Activated CD4-positive, alpha-beta memory T cell treated with anti-CD3 and anti-CD28 coated beads, Interleukin-2, amount 10 ng/mL, durations not matched to agents 7 days and 5 days (primary cell): ENCODE measurements at regions not wholly inside any gene's neighbourhood (a gene's known extent, or its start where the extent isn't known, plus 50 kb on each side); places are given as distances from the start of the nearest gene placed in this dataset.
A peak's percentile ranks its signal among the peaks of the same experiment; 100 is the strongest.
"Not testable (repeated sequence)": the region's sequence is repeated elsewhere in the genome, so short reads cannot be mapped to it uniquely, and the experiment has no call there.

ENCODE experiments used
- CTCF ChIA-PET: fragments of 350-600 bp; sonication (Branson Sonifier 250); formaldehyde crosslinking; loops from one replicate; lab custom pipeline; 2021; ENCODE audit warnings: antibody characterized with exemption, inconsistent platforms; lab: Charles Lee
- POLR2A ChIA-PET: fragments of 350-600 bp; sonication (Branson Sonifier 250); formaldehyde crosslinking; loops from one replicate; lab custom pipeline; 2021; ENCODE audit warnings: antibody characterized with exemption; lab: Charles Lee
- DNase-seq: peaks from one replicate; pipeline ENCODE4 v3.0.0-alpha.2; 2020
- H3K27ac Mint-ChIP-seq: one replicate; pipeline ENCODE4 v1.8.0; 2021; ENCODE audit warnings: mild to moderate bottlenecking, mixed read lengths
- H3K27me3 Mint-ChIP-seq: one replicate; pipeline ENCODE4 v1.8.0; 2021; ENCODE audit warnings: mixed read lengths
- H3K36me3 Mint-ChIP-seq: one replicate; pipeline ENCODE4 v1.8.0; 2021; ENCODE audit warnings: low read depth, mixed read lengths
- H3K4me1 Mint-ChIP-seq: one replicate; pipeline ENCODE4 v1.8.0; 2021; ENCODE audit warnings: mixed read lengths
- H3K4me3 Mint-ChIP-seq: one replicate; pipeline ENCODE4 v1.8.0; 2021; ENCODE audit warnings: mild to moderate bottlenecking, mixed read lengths
- H3K9me3 Mint-ChIP-seq: one replicate; pipeline ENCODE4 v1.8.0; 2021; ENCODE audit warnings: mixed read lengths

- H3K27ac Mint-ChIP-seq, DNase-seq, H3K9me3 Mint-ChIP-seq, CTCF ChIA-PET, H3K4me3 Mint-ChIP-seq, H3K27me3 Mint-ChIP-seq, POLR2A ChIA-PET, H3K36me3 Mint-ChIP-seq: not testable (repeated sequence)
- peaks cover 19% of the 10 kb centered on the region for H3K4me1 Mint-ChIP-seq
Measured at GRCh38 chr2:9730523-9730922, 99.7 kb upstream of the YWHAQ start.

GRCh38 chr2:9732824-9733223 is 102.0 kb upstream of the YWHAQ start:
- CTCF ChIA-PET = interaction anchor here (0.6 kb wide), 1 partner anchor 50 kb away, joined by 5 read pairs; no protein-coding TSS in a partner anchor
- peaks cover 37% of the 10 kb centered on the region for H3K4me1 Mint-ChIP-seq

GRCh38 chr2:9734308-9734707 is 103.5 kb upstream of the YWHAQ start:
- Mint-ChIP-seq H3K4me1 (peaks cover 52% of the 10 kb centered on the region), H3K36me3 (peaks cover 9% of the 10 kb centered on the region), H3K27ac (no peak overlapping the region), H3K4me3 (no peak overlapping the region), H3K27me3 (peaks cover 4% of the 10 kb centered on the region), H3K9me3 (peaks cover 3% of the 10 kb centered on the region)
- ChIA-PET POLR2A (interaction anchor here (1.2 to 7.0 kb wide), 12 partner anchors 14 to 116 kb away, joined by 3 to 76 read pairs (median 8); partner anchors contain the start of gene YWHAQ), CTCF (interaction anchor here (0.9 to 2.4 kb wide), 3 partner anchors 36 to 65 kb away, joined by 3 to 16 read pairs (median 11); no protein-coding TSS in a partner anchor)
- DNase-seq = no peak

More at GRCh38 chr2:9732824-9733223, 102.0 kb upstream of the YWHAQ start:
- POLR2A ChIA-PET = interaction anchor here (0.9 to 1.5 kb wide), 3 partner anchors 20 to 40 kb away, joined by 3 to 4 read pairs (median 3); no protein-coding TSS in a partner anchor
- H3K9me3 Mint-ChIP-seq = peaks cover 3% of the 10 kb centered on the region
- H3K36me3 Mint-ChIP-seq = peaks cover 9% of the 10 kb centered on the region
- H3K27me3 Mint-ChIP-seq = peaks cover 4% of the 10 kb centered on the region
- DNase-seq = no peak
- H3K4me3 Mint-ChIP-seq = no peak overlapping the region
- no peak overlapping the region for H3K27ac Mint-ChIP-seq

- Mint-ChIP-seq H3K9me3 (peaks cover 3% of the 10 kb centered on the region), H3K27ac (peak overlapping the region; percentile 90), H3K4me1 (peaks cover 59% of the 10 kb centered on the region), H3K4me3 (no peak overlapping the region), H3K27me3 (peaks cover under 1% of the 10 kb centered on the region), H3K36me3 (peaks cover 9% of the 10 kb centered on the region)
- peak; percentile 76 for DNase-seq
- POLR2A ChIA-PET = interaction anchor here (0.7 to 7.0 kb wide), 26 partner anchors 8 to 294 kb away, joined by 3 to 76 read pairs (median 6); partner anchors contain the start of genes ADAM17, IAH1, TAF1B and YWHAQ
- CTCF ChIA-PET = interaction anchor here (0.7 to 2.4 kb wide), 8 partner anchors 23 to 80 kb away, joined by 3 to 16 read pairs (median 4); no protein-coding TSS in a partner anchor
Measured at GRCh38 chr2:9735335-9735734, 104.5 kb upstream of the YWHAQ start.

- ChIA-PET CTCF (interaction anchor here (0.7 to 2.4 kb wide), 8 partner anchors 17 to 106 kb away, joined by 3 to 16 read pairs (median 7); no protein-coding TSS in a partner anchor), POLR2A (interaction anchor here (0.7 to 7.0 kb wide), 25 partner anchors 8 to 293 kb away, joined by 3 to 76 read pairs (median 6); partner anchors contain the start of genes ADAM17, IAH1, TAF1B and YWHAQ)
- Mint-ChIP-seq H3K27me3 (no peaks in the 10 kb centered on the region), H3K4me3 (peak overlapping the region; percentile 36), H3K4me1 (peaks cover 64% of the 10 kb centered on the region), H3K9me3 (peaks cover 3% of the 10 kb centered on the region), H3K36me3 (peaks cover 9% of the 10 kb centered on the region), H3K27ac (peak overlapping the region; percentile 90)
- peak; percentile 33 for DNase-seq
Measured at GRCh38 chr2:9736021-9736420, 105.2 kb upstream of the YWHAQ start.

- Mint-ChIP-seq H3K9me3 (peaks cover 3% of the 10 kb centered on the region), H3K36me3 (peaks cover 12% of the 10 kb centered on the region), H3K4me1 (peaks cover 69% of the 10 kb centered on the region), H3K27me3 (no peaks in the 10 kb centered on the region), H3K27ac (peak overlapping the region; percentile 90), H3K4me3 (no peak overlapping the region)
- ChIA-PET POLR2A (interaction anchor here (0.9 to 7.0 kb wide), 13 partner anchors 11 to 182 kb away, joined by 3 to 76 read pairs (median 12); partner anchors contain the start of genes ADAM17 and YWHAQ), CTCF (interaction anchor here (0.6 to 1.5 kb wide), 2 partner anchors 15 to 120 kb away, joined by 3 to 10 read pairs; no protein-coding TSS in a partner anchor)
- no peak for DNase-seq
Measured at GRCh38 chr2:9737053-9737875, 106.0 kb upstream of the TAF1B start.

- POLR2A ChIA-PET = interaction anchor here (0.6 to 7.0 kb wide), 11 partner anchors 11 to 385 kb away, joined by 3 to 76 read pairs (median 4); partner anchors contain the start of genes ADAM17 and YWHAQ
- Mint-ChIP-seq H3K9me3 (peaks cover 3% of the 10 kb centered on the region), H3K27me3 (no peaks in the 10 kb centered on the region), H3K36me3 (peaks cover 9% of the 10 kb centered on the region), H3K4me3 (peak overlapping the region; percentile 72), H3K4me1 (peaks cover 66% of the 10 kb centered on the region), H3K27ac (peak overlapping the region; percentile 93)
- no peak for DNase-seq
- CTCF ChIA-PET = interaction anchor here (0.8 to 1.4 kb wide), 2 partner anchors 32 to 35 kb away, joined by 4 read pairs; no protein-coding TSS in a partner anchor
Measured at GRCh38 chr2:9738062-9738461, 105.2 kb upstream of the TAF1B start.

GRCh38 chr2:9738535-9739496 is 104.5 kb upstream of the TAF1B start:
- H3K27me3 Mint-ChIP-seq = peaks cover 2% of the 10 kb centered on the region
- peaks cover 3% of the 10 kb centered on the region for H3K9me3 Mint-ChIP-seq
- H3K36me3 Mint-ChIP-seq = peaks cover 9% of the 10 kb centered on the region
- no peak for DNase-seq
- peaks cover 64% of the 10 kb centered on the region for H3K4me1 Mint-ChIP-seq
- peak overlapping the region; percentile 72 for H3K4me3 Mint-ChIP-seq
- POLR2A ChIA-PET = interaction anchor here (0.6 to 7.0 kb wide), 12 partner anchors 11 to 384 kb away, joined by 3 to 76 read pairs (median 4); partner anchors contain the start of genes ADAM17 and YWHAQ
- CTCF ChIA-PET = interaction anchor here (0.7 to 1.4 kb wide), 3 partner anchors 31 to 105 kb away, joined by 3 to 4 read pairs (median 4); no protein-coding TSS in a partner anchor
- peak overlapping the region; percentile 93 for H3K27ac Mint-ChIP-seq

GRCh38 chr2:9739531-9739964 is 103.7 kb upstream of the TAF1B start:
- H3K27ac Mint-ChIP-seq = peak overlapping the region; percentile 93
- peaks cover 2% of the 10 kb centered on the region for H3K27me3 Mint-ChIP-seq
- H3K4me1 Mint-ChIP-seq = peaks cover 61% of the 10 kb centered on the region
- H3K36me3 Mint-ChIP-seq = peaks cover 6% of the 10 kb centered on the region
- DNase-seq = peak; percentile 77
- no peaks in the 10 kb centered on the region for H3K9me3 Mint-ChIP-seq
- ChIA-PET CTCF (no interaction called here), POLR2A (interaction anchor here (1.4 to 7.0 kb wide), 6 partner anchors 10 to 109 kb away, joined by 3 to 76 read pairs (median 12); partner anchors contain the start of gene YWHAQ)
- peak overlapping the region; percentile 72 for H3K4me3 Mint-ChIP-seq

GRCh38 chr2:9740382-9741073 is 102.7 kb upstream of the TAF1B start:
- Mint-ChIP-seq H3K9me3 (no peaks in the 10 kb centered on the region), H3K4me1 (peaks cover 52% of the 10 kb centered on the region), H3K27ac (peak overlapping the region; percentile 31), H3K36me3 (peaks cover 3% of the 10 kb centered on the region), H3K4me3 (no peak overlapping the region), H3K27me3 (peaks cover 2% of the 10 kb centered on the region)
- ChIA-PET CTCF (no interaction called here), POLR2A (interaction anchor here (0.9 to 7.0 kb wide), 7 partner anchors 9 to 110 kb away, joined by 3 to 76 read pairs (median 4); partner anchors contain the start of gene YWHAQ)
- DNase-seq = no peak

- H3K27ac Mint-ChIP-seq = no peak overlapping the region
- ChIA-PET CTCF (no interaction called here), POLR2A (interaction anchor here (1.2 to 7.0 kb wide), 6 partner anchors 8 to 111 kb away, joined by 3 to 76 read pairs (median 12); partner anchors contain the start of gene YWHAQ)
- H3K4me1 Mint-ChIP-seq = peaks cover 46% of the 10 kb centered on the region
- no peak overlapping the region for H3K4me3 Mint-ChIP-seq
- DNase-seq = no peak
- peaks cover 2% of the 10 kb centered on the region for H3K27me3 Mint-ChIP-seq
- no peaks in the 10 kb centered on the region for H3K9me3 Mint-ChIP-seq
- H3K36me3 Mint-ChIP-seq = peaks cover 3% of the 10 kb centered on the region
Measured at GRCh38 chr2:9741110-9741509, 102.2 kb upstream of the TAF1B start.
